ENCODE measurements at regions not wholly inside any gene's neighbourhood (a gene's known extent, or its start where the extent isn't known, plus 50 kb on each side); places are given as distances from the start of the nearest gene placed in this dataset.

DNA sequence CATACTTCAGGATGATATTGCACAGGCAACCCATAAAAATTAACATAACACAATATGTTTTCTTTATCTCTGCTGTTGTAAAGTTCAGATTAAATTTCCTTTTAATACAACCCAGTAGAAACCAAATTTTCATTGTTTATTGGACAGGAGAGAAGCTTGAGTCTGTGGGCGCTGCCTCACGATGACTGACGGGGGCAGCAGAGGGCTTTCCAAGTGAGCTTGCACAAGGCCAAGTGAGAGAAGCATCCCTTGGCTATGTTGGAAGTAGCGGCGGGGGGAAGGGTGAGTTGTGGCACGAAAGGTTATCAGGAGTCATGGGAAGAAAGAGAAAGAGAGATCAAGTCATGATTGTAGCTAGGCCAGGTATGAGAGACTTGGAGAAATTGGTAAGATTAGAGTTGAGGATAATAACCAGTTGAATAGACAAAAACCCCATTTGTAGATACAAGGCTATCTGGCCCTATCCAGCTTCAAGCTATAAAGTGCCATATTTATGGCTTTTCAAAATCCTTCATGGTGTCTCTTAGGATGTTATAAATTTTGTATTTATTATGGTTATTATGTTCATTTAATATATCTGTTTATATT lies 413.7 kb upstream of the FAM98A start (continued):
- no peak for TF ChIP-seq NFIC (IDR thresholded peaks at IDR 0.05; ENCODE audit: borderline replicate concordance)
- no peak for TF ChIP-seq POLR2AphosphoS5 (IDR thresholded peaks at IDR 0.05; ENCODE audit: low read depth, low read length)
- no peak for TF ChIP-seq RFX5 (IDR thresholded peaks at IDR 0.05; ENCODE audit: low read length)

DNA sequence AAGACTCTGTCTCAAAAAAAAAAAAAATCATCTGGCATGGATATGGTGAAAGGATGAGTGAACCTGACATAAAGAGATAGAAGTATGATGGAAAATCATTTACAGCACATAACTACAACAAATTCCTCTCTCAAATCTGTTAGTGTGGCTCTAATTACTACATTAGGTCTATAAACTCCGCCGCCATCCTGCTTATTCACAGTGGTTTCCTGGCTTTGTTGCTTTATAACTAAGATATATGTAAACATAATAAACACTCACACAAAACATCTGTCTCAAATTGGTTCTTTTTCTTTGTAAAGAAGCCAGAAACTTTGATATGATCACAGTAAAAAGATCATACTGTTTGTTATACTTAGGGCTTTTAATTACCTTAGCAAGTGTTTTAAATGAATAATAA lies 412.6 kb upstream of the FAM98A start:
- H3K79me2 ChIP-seq (ENCODE audit: insufficient read depth): no peaks in the 10 kb centered on the region

DNA sequence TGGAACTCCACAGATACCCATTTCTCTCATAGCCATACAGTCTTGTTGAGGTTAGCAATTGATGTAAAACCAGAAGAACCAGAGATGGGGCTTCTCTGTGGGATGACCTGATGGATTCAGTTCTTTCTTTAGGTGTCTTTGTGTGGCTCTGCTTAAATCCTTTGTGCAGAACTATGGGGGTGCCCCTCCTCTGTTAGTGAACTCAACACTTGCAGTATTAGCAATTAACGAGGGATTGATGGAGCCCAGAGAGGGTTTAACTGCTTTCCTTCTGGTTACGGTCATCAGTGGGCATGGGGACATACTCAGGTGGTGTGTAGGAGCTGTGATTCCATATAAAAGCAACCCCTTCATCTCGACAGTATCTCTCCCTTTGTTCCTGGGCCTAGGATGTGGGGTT lies 406.8 kb upstream of the FAM98A start:
- Histone ChIP-seq H2AFZ (ENCODE audit: low read depth) (no peak overlapping the region), H3K79me2 (ENCODE audit: insufficient read depth) (no peaks in the 10 kb centered on the region), H3K4me3 (ENCODE audit: low read depth in 2 of 2, low read length in 1 of 2) (no peak overlapping the region), H3K4me1 (ENCODE audit: control insufficient read depth in 1 of 2, insufficient read depth in 2 of 2, low read depth in 1 of 2, low read length in 1 of 2) (no peaks in the 10 kb centered on the region), H3K36me3 (replicated peaks in 1 of 2; ENCODE audit: control insufficient read depth in 1 of 2, insufficient read depth in 2 of 2, low read length in 1 of 2) (no peaks in the 10 kb centered on the region), H3K9ac (no peak overlapping the region), H3K9me2 (no peaks in the 10 kb centered on the region), H3F3A (replicated peaks; ENCODE audit: insufficient read depth) (no peaks in the 10 kb centered on the region), H3K4me2 (no peak overlapping the region), H4K20me1 (ENCODE audit: insufficient read depth) (no peaks in the 10 kb centered on the region), H3K27ac (ENCODE audit: low read depth in 2 of 2, low read length in 1 of 2) (no peak overlapping the region), H3K27me3 (ENCODE audit: insufficient read depth) (no peaks in the 10 kb centered on the region), H3K9me3 (no peaks in the 10 kb centered on the region)
- TF ChIP-seq YY1 (IDR thresholded peaks at IDR 0.05; ENCODE audit: low read depth) (no peak), MXI1 (IDR thresholded peaks at IDR 0.05; ENCODE audit: low read depth, low read length) (no peak), RXRA (IDR thresholded peaks at IDR 0.05; ENCODE audit: borderline replicate concordance, low read depth) (no peak), RFX5 (IDR thresholded peaks at IDR 0.05; ENCODE audit: low read length) (no peak), SMC3 (IDR thresholded peaks at IDR 0.05; ENCODE audit: low read depth, low read length) (no peak), TEAD4 (IDR thresholded peaks at IDR 0.05; ENCODE audit: borderline replicate concordance, insufficient read depth) (no peak), CHD2 (IDR thresholded peaks at IDR 0.05; ENCODE audit: low read length, partially characterized antibody) (no peak), EP300 (IDR thresholded peaks at IDR 0.05; ENCODE audit: borderline replicate concordance in 1 of 2, low read depth in 1 of 2, low read length in 1 of 2) (no peak), TAF1 (IDR thresholded peaks at IDR 0.05; ENCODE audit: borderline replicate concordance, low read depth, low read length) (no peak), RCOR1 (IDR thresholded peaks at IDR 0.05; ENCODE audit: low read length) (no peak), EZH2phosphoT487 (IDR thresholded peaks at IDR 0.05; ENCODE audit: borderline replicate concordance, low read depth) (no peak), ELF1 (IDR thresholded peaks at IDR 0.05) (no peak)
- TF ChIP-seq, protein P1, sequence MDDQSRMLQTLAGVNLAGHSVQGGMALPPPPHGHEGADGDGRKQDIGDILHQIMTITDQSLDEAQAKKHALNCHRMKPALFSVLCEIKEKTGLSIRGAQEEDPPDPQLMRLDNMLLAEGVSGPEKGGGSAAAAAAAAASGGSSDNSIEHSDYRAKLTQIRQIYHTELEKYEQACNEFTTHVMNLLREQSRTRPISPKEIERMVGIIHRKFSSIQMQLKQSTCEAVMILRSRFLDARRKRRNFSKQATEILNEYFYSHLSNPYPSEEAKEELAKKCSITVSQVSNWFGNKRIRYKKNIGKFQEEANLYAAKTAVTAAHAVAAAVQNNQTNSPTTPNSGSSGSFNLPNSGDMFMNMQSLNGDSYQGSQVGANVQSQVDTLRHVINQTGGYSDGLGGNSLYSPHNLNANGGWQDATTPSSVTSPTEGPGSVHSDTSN (IDR thresholded peaks at IDR 0.05): no peak
- TF ChIP-seq, protein P2, sequence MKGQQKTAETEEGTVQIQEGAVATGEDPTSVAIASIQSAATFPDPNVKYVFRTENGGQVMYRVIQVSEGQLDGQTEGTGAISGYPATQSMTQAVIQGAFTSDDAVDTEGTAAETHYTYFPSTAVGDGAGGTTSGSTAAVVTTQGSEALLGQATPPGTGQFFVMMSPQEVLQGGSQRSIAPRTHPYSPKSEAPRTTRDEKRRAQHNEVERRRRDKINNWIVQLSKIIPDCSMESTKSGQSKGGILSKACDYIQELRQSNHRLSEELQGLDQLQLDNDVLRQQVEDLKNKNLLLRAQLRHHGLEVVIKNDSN (IDR thresholded peaks at IDR 0.05; ENCODE audit: borderline replicate concordance, low read depth): no peak
- ChIA-PET CTCF (no interaction called here), POLR2A (no interaction called here)
- 2% methylated on average over 3 of the region's 3 CpGs for WGBS (ENCODE audit: low lambda C conversion rate)
- DNase-seq: no peak

More for the DNA sequence above, 412.6 kb upstream of the FAM98A start:
- DNase-seq: no peak
- H4K20me1 ChIP-seq (ENCODE audit: insufficient read depth): no peaks in the 10 kb centered on the region
- H3K9me3 ChIP-seq: no peaks in the 10 kb centered on the region
- TF ChIP-seq NFIC (IDR thresholded peaks at IDR 0.05; ENCODE audit: borderline replicate concordance) (no peak), SIN3A (IDR thresholded peaks at IDR 0.05; ENCODE audit: borderline replicate concordance, low read depth, low read length) (no peak), RFX5 (IDR thresholded peaks at IDR 0.05; ENCODE audit: low read length) (no peak), FOSL2 (IDR thresholded peaks at IDR 0.05; ENCODE audit: borderline replicate concordance, low read depth) (no peak), JUND (IDR thresholded peaks at IDR 0.05) (no peak), TEAD4 (IDR thresholded peaks at IDR 0.05; ENCODE audit: borderline replicate concordance, insufficient read depth) (no peak), RXRA (IDR thresholded peaks at IDR 0.05; ENCODE audit: borderline replicate concordance, low read depth) (no peak), GATA2 (CRISPR knock-in tag; IDR thresholded peaks at IDR 0.05) (no peak), POLR2AphosphoS5 (IDR thresholded peaks at IDR 0.05; ENCODE audit: low read depth, low read length) (no peak), NRF1 (IDR thresholded peaks at IDR 0.05; ENCODE audit: low read depth, low read length) (no peak), MEF2A (IDR thresholded peaks at IDR 0.05; ENCODE audit: borderline replicate concordance, low read depth) (no peak), YY1 (IDR thresholded peaks at IDR 0.05; ENCODE audit: low read depth) (no peak), TCF12 (IDR thresholded peaks at IDR 0.05) (no peak), EP300 (IDR thresholded peaks at IDR 0.05; ENCODE audit: borderline replicate concordance in 1 of 2, low read depth in 1 of 2, low read length in 1 of 2) (no peak)
- TF ChIP-seq, protein P3, sequence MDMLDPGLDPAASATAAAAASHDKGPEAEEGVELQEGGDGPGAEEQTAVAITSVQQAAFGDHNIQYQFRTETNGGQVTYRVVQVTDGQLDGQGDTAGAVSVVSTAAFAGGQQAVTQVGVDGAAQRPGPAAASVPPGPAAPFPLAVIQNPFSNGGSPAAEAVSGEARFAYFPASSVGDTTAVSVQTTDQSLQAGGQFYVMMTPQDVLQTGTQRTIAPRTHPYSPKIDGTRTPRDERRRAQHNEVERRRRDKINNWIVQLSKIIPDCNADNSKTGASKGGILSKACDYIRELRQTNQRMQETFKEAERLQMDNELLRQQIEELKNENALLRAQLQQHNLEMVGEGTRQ (IDR thresholded peaks at IDR 0.05; ENCODE audit: borderline replicate concordance, low read depth, low read length): no peak
- TF ChIP-seq, protein P4, sequence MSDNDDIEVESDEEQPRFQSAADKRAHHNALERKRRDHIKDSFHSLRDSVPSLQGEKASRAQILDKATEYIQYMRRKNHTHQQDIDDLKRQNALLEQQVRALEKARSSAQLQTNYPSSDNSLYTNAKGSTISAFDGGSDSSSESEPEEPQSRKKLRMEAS (IDR thresholded peaks at IDR 0.05; ENCODE audit: low read depth): no peak
- ChIA-PET CTCF (interaction anchor here (0.5 to 2.8 kb wide), 5 partner anchors 26 to 1399 kb away, joined by 3 to 19 read pairs (median 3); no protein-coding TSS in a partner anchor), POLR2A (no interaction called here)
- H3K4me3 ChIP-seq (ENCODE audit: low read depth in 2 of 2, low read length in 1 of 2): no peak overlapping the region
- H3K9ac ChIP-seq: no peak overlapping the region
- no peaks in the 10 kb centered on the region for H3K36me3 ChIP-seq (replicated peaks in 1 of 2; ENCODE audit: control insufficient read depth in 1 of 2, insufficient read depth in 2 of 2, low read length in 1 of 2)
- H3K9me2 ChIP-seq: no peaks in the 10 kb centered on the region
- H3K27ac ChIP-seq (ENCODE audit: low read depth in 2 of 2, low read length in 1 of 2): no peak overlapping the region
- no peaks in the 10 kb centered on the region for H3K4me1 ChIP-seq (ENCODE audit: control insufficient read depth in 1 of 2, insufficient read depth in 2 of 2, low read depth in 1 of 2, low read length in 1 of 2)
- no peaks in the 10 kb centered on the region for H3K27me3 ChIP-seq (ENCODE audit: insufficient read depth)
- WGBS (ENCODE audit: low lambda C conversion rate): 9% methylated on average over 2 of the region's 2 CpGs
- H3F3A ChIP-seq (replicated peaks; ENCODE audit: insufficient read depth): no peaks in the 10 kb centered on the region
- H3K4me2 ChIP-seq: no peak overlapping the region
- H2AFZ ChIP-seq (ENCODE audit: low read depth): no peak overlapping the region

Measured in SK-N-SH (cell line).